ENCODE measurements at regions not wholly inside any gene's neighbourhood (a gene's known extent, or its start where the extent isn't known, plus 50 kb on each side); places are given as distances from the start of the nearest gene placed in this dataset.
A peak's percentile ranks its signal among the peaks of the same experiment; 100 is the strongest.

DNA sequence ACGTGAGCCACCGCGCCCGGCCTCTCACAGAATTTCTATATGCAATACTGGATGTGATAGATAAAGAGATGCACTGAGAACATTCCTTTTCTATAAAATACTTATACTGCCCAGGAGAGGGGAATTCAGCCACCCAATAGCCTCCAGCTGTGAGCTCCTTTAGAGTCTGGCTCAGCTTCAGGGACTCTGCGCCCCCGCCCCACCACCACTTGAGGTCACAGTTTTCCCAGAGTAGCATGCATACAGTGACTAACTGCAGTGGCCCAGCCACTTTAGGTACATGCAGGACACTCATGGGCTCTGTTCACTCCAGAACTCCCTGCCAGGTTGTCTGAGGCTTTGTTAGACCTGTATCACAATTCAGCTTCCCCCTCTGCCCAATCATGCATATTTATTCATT lies 144.4 kb upstream of the TET2 start:
- no peaks in the 10 kb centered on the region for H3K36me3 ChIP-seq
- no peaks in the 10 kb centered on the region for H3K9me3 ChIP-seq
- WGBS, 5 donors: 92 to 96% (median 94%) methylated on average over 6 of the region's 6 CpGs
- H3K27ac ChIP-seq: no peak overlapping the region
- no peaks in the 10 kb centered on the region for H3K27me3 ChIP-seq (replicated peaks in 1 of 7)
- TF ChIP-seq POLR2A (IDR thresholded peaks at IDR 0.05): no peak
- TF ChIP-seq POLR2AphosphoS5 (IDR thresholded peaks at IDR 0.05): no peak
- no peak for TF ChIP-seq CTCF (IDR thresholded peaks at IDR 0.05 in 8 of 11, conservative IDR thresholded peaks at IDR 0.05 in 3 of 11)
- H3K4me3 ChIP-seq: no peak overlapping the region
- H3K4me1 ChIP-seq: no peaks in the 10 kb centered on the region
- DNase-seq: no peak
- intact Hi-C loops (cut with DNase I; ENCODE audit: low total_unique reads): no loop called here

DNA sequence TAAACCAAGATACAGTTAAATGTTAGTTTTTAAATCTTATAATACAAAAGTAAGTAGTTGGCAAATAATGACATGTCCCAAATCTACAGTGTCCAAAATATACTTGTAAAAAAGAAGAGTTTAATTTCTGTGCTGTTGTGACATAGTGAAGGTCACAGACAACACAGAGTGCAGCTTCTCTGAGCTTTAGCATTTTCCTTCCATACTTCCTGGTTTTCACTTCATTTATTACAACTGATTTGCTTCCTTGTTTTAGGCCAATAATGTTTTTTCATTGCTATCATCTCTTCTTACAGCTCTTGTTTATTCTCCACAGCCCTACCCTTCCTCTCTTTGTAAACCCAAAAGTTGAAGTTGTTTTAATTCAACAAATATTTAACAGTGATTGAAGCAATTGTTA lies 132.4 kb upstream of the TET2 start:
- Histone ChIP-seq H3K4me1 (peaks cover 0 to 7% (median 0%) of the 10 kb centered on the region in 6 donors), H3K27ac (peak overlapping the region in 1 of 8 donors; percentile 5), H3K27me3 (replicated peaks in 1 of 7) (peaks cover 0 to 3% (median 0%) of the 10 kb centered on the region in 7 donors), H3K4me3 (no peak overlapping the region), H3K9me3 (peaks cover 0 to 12% (median 0%) of the 10 kb centered on the region in 8 donors), H3K36me3 (no peaks in the 10 kb centered on the region)
- no peak for DNase-seq
- TF ChIP-seq POLR2AphosphoS5 (IDR thresholded peaks at IDR 0.05): no peak
- TF ChIP-seq POLR2A (IDR thresholded peaks at IDR 0.05): no peak
- TF ChIP-seq CTCF (IDR thresholded peaks at IDR 0.05 in 8 of 11, conservative IDR thresholded peaks at IDR 0.05 in 3 of 11): no peak
- intact Hi-C loops (cut with DNase I; ENCODE audit: low total_unique reads): no loop called here

DNA sequence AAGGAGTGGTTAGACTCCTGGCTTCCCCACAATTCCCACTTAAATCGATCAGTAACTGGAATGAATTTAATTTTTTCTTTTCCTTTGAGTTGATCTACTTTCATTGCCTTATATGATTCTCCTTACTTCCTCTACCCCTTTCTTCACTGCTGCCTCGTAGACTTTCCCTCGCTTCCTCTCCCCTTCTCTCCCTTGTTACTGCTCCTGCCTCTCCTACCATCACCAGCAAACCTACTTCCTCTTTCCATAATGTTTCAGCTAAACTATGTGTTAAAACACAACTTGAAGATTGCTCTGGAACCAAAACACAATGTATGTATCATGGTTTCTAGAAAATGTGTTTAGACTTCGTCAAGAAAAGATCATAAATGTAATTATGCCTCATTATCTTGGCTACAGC lies 132.0 kb upstream of the TET2 start:
- H3K9me3 ChIP-seq: peaks cover 0 to 8% (median 0%) of the 10 kb centered on the region in 8 donors
- H3K27me3 ChIP-seq (replicated peaks in 1 of 7): peaks cover 0 to 3% (median 0%) of the 10 kb centered on the region in 7 donors
- H3K36me3 ChIP-seq: no peaks in the 10 kb centered on the region
- DNase-seq: no peak
- WGBS, 5 donors: 58 to 76% (median 68%) methylated on average over 4 of the region's 4 CpGs
- H3K4me3 ChIP-seq: no peak overlapping the region
- intact Hi-C loops (cut with DNase I; ENCODE audit: low total_unique reads): no loop called here
- H3K27ac ChIP-seq: peak overlapping the region in 1 of 8 donors; percentile 5
- peaks cover 0 to 7% (median 0%) of the 10 kb centered on the region in 6 donors for H3K4me1 ChIP-seq
- TF ChIP-seq POLR2AphosphoS5 (IDR thresholded peaks at IDR 0.05): no peak
- TF ChIP-seq POLR2A (IDR thresholded peaks at IDR 0.05): no peak
- TF ChIP-seq CTCF (IDR thresholded peaks at IDR 0.05 in 8 of 11, conservative IDR thresholded peaks at IDR 0.05 in 3 of 11): no peak

GRCh38 chr4:105015750-105016149 lies 130.9 kb upstream of the TET2 start:
- H3K4me1 ChIP-seq: peaks cover 0 to 7% (median 0%) of the 10 kb centered on the region in 6 donors
- TF ChIP-seq POLR2AphosphoS5 (IDR thresholded peaks at IDR 0.05) (no peak), CTCF (IDR thresholded peaks at IDR 0.05 in 8 of 11, conservative IDR thresholded peaks at IDR 0.05 in 3 of 11) (no peak), POLR2A (IDR thresholded peaks at IDR 0.05) (no peak)
- H3K36me3 ChIP-seq: no peaks in the 10 kb centered on the region
- intact Hi-C loops (cut with DNase I; ENCODE audit: low total_unique reads): no loop called here
- 73 to 97% (median 87%) methylated on average over 3 of the region's 3 CpGs for WGBS, 5 donors
- no peak overlapping the region for H3K4me3 ChIP-seq
- H3K27me3 ChIP-seq (replicated peaks in 1 of 7): peaks cover 0 to 3% (median 0%) of the 10 kb centered on the region in 7 donors
- H3K9me3 ChIP-seq: no peaks in the 10 kb centered on the region
- no peak for DNase-seq
- no peak overlapping the region for H3K27ac ChIP-seq
